Adrenal gland (tissue), 9 donors: ENCODE measurements at regions not wholly inside any gene's neighbourhood (a gene's known extent, or its start where the extent isn't known, plus 50 kb on each side); places are given as distances from the start of the nearest gene placed in this dataset.

Source experiments
- DNase-seq, 7 donors: peaks; one replicate each; pipeline ENCODE4 v3.0.0-alpha.2; 2019 to 2020
- H3K27ac ChIP-seq, 5 donors: fragments of 200-600 bp; sonication (generic) in 4 of 5; 1 replicate in 3 of 5; 2 replicates in 2 of 5; pipeline versions ENCODE4 v1.5.1 to v1.8.0; 2016 to 2020; ENCODE audit warnings: mild to moderate bottlenecking in 1 of 5
- H3K27me3 ChIP-seq: fragments of 200-600 bp; 2 replicates; pipeline ENCODE4 v1.8.0; 2021
- H3K36me3 ChIP-seq, 2 donors: fragments of 200-600 bp; replicated peaks in 1 of 2; 1 replicate in 1 of 2; 2 replicates in 1 of 2; pipeline versions ENCODE4 v1.5.1 to v1.8.0; 2018 to 2022
- H3K4me1 ChIP-seq, 2 donors: fragments of 200-600 bp; replicated peaks in 1 of 2; 1 replicate in 1 of 2; 2 replicates in 1 of 2; pipeline versions ENCODE4 v1.5.1 to v1.8.0; 2018 to 2021
- H3K4me3 ChIP-seq, 4 donors: fragments of 200-600 bp; sonication (generic) in 3 of 4; one replicate each; pipeline ENCODE4 v1.5.1; 2016 to 2018
- H3K9me3 ChIP-seq, 3 donors: fragments of 200-600 bp; sonication (generic) in 1 of 3; replicated peaks in 1 of 3; 1 replicate in 2 of 3; 2 replicates in 1 of 3; pipeline versions ENCODE4 v1.5.1 to v1.8.0; 2016 to 2021
- POLR2A ChIP-seq, 2 donors: fragments of 450-650 bp; IDR thresholded peaks; one replicate each; pipeline ENCODE4 v1.6.1; 2017; ENCODE audit warnings: antibody characterized with exemption in 2 of 2, mild to moderate bottlenecking in 2 of 2, moderate library complexity in 1 of 2
- WGBS, 4 donors: extraction: QIAGEN DNeasy Blood & Tissue Kit in 2 of 4; methylation state at CpG; one replicate each; pipeline versions ENCODE4 v1.1.5 to v1.1.7; 2013 to 2017; 5-methylcytosine and 5-hydroxymethylcytosine counted together
- intact Hi-C, 2 donors: fragments of 100-400 bp; cut with DNase I; formaldehyde crosslinking; loops; one replicate each; pipeline versions ENCODE4 v1.14.1 to v1.15.0; 2022 to 2023
- TF ChIP-seq, protein P1 (sequence below), 6 experiments: fragments of 450-650 bp in 4 of 6; fragments of 200-600 bp in 2 of 6; sonication (generic) in 1 of 6; IDR thresholded peaks; 1 replicate in 5 of 6; 2 replicates in 1 of 6; pipeline versions ENCODE4 v1.5.1 to v1.8.0; 2016 to 2021; ENCODE audit warnings: antibody characterized with exemption in 6 of 6, mild to moderate bottlenecking in 2 of 6, moderate library complexity in 1 of 6
- donor health status: healthy with polysubstance abuse.
- donor health status: Bipolar disorder and iron deficiency.
- donor health status: DM: yes; HTN: yes; CAD: no.
- donor health status: DM: no; HTN: no; CAD: no.
- donor health status: DM: no; HTN: no; CAD: no.

DNA sequence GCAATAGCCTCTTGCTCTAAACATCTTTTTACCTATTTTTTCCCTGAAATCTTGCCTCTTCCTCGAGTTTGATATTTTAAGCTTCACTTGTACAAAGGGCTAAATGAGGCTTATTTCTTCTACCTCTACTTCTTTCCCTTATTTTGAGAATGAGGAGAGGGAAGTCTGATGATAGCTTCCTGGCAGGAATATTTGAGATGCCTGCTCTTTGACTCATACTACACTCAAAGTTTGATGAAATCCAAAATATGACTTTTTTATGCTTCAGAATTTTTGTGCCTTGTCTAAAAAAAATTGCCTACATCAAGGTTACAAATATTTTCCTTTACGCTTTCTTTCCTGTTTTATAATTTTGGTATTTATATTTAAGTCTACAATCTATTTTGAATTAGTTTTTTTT lies 624.4 kb upstream of the PLXNA2 start:
- H3K27me3 ChIP-seq = no peaks in the 10 kb centered on the region
- no peak for DNase-seq
- no peaks in the 10 kb centered on the region for H3K4me1 ChIP-seq
- TF ChIP-seq POLR2A (IDR thresholded peaks at IDR 0.05) = no peak
- TF ChIP-seq, protein P1, sequence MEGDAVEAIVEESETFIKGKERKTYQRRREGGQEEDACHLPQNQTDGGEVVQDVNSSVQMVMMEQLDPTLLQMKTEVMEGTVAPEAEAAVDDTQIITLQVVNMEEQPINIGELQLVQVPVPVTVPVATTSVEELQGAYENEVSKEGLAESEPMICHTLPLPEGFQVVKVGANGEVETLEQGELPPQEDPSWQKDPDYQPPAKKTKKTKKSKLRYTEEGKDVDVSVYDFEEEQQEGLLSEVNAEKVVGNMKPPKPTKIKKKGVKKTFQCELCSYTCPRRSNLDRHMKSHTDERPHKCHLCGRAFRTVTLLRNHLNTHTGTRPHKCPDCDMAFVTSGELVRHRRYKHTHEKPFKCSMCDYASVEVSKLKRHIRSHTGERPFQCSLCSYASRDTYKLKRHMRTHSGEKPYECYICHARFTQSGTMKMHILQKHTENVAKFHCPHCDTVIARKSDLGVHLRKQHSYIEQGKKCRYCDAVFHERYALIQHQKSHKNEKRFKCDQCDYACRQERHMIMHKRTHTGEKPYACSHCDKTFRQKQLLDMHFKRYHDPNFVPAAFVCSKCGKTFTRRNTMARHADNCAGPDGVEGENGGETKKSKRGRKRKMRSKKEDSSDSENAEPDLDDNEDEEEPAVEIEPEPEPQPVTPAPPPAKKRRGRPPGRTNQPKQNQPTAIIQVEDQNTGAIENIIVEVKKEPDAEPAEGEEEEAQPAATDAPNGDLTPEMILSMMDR (IDR thresholded peaks at IDR 0.05) = no peak
- intact Hi-C loops = no loop called here
- no peak overlapping the region for H3K27ac ChIP-seq
- WGBS, 4 donors = 50 to 79% (median 57%) methylated on average over 2 of the region's 2 CpGs
- H3K9me3 ChIP-seq = no peaks in the 10 kb centered on the region
- H3K4me3 ChIP-seq = no peak overlapping the region
- no peaks in the 10 kb centered on the region for H3K36me3 ChIP-seq

DNA sequence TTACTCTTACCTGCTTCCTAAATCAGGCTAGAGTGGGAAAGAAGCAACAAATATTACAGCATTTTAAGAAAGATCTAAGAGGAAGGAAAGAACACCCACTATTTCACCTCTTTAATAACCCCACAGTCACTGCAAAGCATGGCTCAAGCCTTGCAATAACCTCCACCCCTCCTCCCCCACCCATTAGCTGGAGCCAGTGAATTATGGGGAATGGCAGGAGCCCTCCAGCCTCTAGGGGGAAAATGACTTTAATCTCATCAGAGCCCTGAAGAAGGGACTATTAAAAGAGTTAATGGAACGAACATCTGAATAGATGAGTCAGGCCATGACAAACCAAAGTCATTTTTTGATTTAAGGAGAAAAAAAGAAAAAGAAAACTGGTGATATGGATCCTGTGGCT lies 630.7 kb upstream of the PLXNA2 start:
- 30 to 59% (median 56%) methylated on average over 1 of the region's 1 CpG for whole genome bisulfite sequencing, 4 donors

DNA sequence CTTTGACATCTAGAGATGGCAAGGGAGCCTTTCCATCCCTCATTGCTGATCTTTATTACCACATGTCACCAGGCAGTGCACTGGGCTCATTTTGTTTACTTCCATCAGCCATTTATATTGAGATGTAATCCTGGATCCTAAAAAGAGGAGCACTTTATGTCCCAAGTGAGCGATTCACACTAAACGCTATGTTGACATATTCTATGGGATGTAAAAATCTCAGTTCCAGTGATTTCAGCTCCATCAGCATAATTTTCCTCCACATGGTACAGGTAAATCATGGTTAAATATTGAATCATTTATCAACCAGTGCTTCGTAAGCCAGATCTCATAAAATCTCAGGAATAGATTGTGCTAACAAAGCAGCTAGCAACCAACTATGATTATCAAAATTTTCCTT lies 634.8 kb upstream of the PLXNA2 start:
- Histone ChIP-seq H3K36me3 (no peaks in the 10 kb centered on the region), H3K4me1 (no peaks in the 10 kb centered on the region), H3K4me3 (no peak overlapping the region), H3K27ac (no peak overlapping the region), H3K27me3 (no peaks in the 10 kb centered on the region), H3K9me3 (no peaks in the 10 kb centered on the region)
- 56 to 91% (median 83%) methylated on average over 3 of the region's 3 CpGs for WGBS, 4 donors
- TF ChIP-seq, protein P1 (IDR thresholded peaks at IDR 0.05) = no peak
- TF ChIP-seq POLR2A (IDR thresholded peaks at IDR 0.05) = no peak
- no peak for DNase-seq
- intact Hi-C loops = no loop called here

More for the DNA sequence above, 630.7 kb upstream of the PLXNA2 start:
- TF ChIP-seq, protein P1 (IDR thresholded peaks at IDR 0.05) = no peak
- no peaks in the 10 kb centered on the region for H3K9me3 ChIP-seq
- H3K27me3 ChIP-seq = no peaks in the 10 kb centered on the region
- no peak overlapping the region for H3K4me3 ChIP-seq
- no peak overlapping the region for H3K27ac ChIP-seq
- H3K4me1 ChIP-seq = no peaks in the 10 kb centered on the region
- intact Hi-C loops = no loop called here
- DNase-seq = no peak
- no peaks in the 10 kb centered on the region for H3K36me3 ChIP-seq

DNA sequence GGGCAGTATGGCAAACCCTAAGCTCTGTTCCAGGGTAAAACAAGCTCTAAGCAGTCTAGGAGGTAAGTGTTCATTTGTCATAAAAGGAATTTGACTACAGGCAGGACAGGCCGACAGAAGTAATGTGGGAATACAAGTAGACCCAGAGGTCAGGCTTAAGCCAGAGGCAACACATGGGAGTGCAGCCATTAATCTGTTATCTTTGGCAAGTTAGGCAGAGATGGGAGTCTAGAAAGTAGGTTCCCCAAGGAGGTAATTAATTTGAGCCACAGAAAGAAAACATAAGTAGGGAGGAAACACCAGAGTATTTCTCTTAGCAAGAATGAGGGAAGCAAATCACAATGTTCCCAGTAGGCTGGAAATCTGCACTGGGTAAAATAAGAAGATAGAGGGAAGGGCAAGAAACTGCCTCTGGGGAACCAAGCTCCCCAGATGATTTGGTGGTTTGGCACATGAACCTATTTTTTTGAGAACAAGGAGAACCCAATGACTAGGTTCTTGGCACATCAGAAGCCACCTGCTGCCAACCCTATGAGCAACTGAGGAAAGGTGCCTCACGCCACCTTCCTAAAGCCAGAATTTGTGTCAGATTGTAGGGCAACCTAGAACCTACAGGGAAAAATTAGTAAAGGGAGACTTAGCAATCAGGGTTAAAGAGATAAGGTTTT lies 636.4 kb upstream of the PLXNA2 start:
- WGBS, 4 donors = 53 to 66% (median 63%) methylated on average over 2 of the region's 2 CpGs
- no peaks in the 10 kb centered on the region for H3K27me3 ChIP-seq
- DNase-seq = no peak
- no peaks in the 10 kb centered on the region for H3K4me1 ChIP-seq
- no peaks in the 10 kb centered on the region for H3K9me3 ChIP-seq
- no peaks in the 10 kb centered on the region for H3K36me3 ChIP-seq
- intact Hi-C loops = no loop called here
- no peak overlapping the region for H3K27ac ChIP-seq
- H3K4me3 ChIP-seq = no peak overlapping the region
- TF ChIP-seq POLR2A (IDR thresholded peaks at IDR 0.05) = no peak
- TF ChIP-seq, protein P1 (IDR thresholded peaks at IDR 0.05) = no peak
